Limb (tissue), 2 donors: ENCODE measurements at regions not wholly inside any gene's neighbourhood (a gene's known extent, or its start where the extent isn't known, plus 50 kb on each side); places are given as distances from the start of the nearest gene placed in this dataset.

Experiments used
- DNase-seq, 2 donors: peaks; one replicate each; pipeline ENCODE4 v3.0.0-alpha.2; 2016; ENCODE audit errors: extremely low spot score in 2 of 2

GRCh38 chr4:180542445-180543100 lies 1700.6 kb upstream of the TENM3 start:
- DNase-seq = no peak

- DNase-seq = no peak
These were observed 1693.1 kb upstream of the TENM3 start for GRCh38 chr4:180550106-180550505.

- DNase-seq = no peak
These were observed 1685.9 kb upstream of the TENM3 start for GRCh38 chr4:180557348-180557747.

GRCh38 chr4:180557950-180558349 lies 1685.3 kb upstream of the TENM3 start:
- no peak for DNase-seq

GRCh38 chr4:180558427-180558826 lies 1684.8 kb upstream of the TENM3 start:
- no peak for DNase-seq

GRCh38 chr4:180560896-180561295 lies 1682.3 kb upstream of the TENM3 start:
- DNase-seq = no peak

- no peak for DNase-seq
These were observed 1679.2 kb upstream of the TENM3 start for GRCh38 chr4:180564026-180564425.

GRCh38 chr4:180564448-180564847 lies 1678.8 kb upstream of the TENM3 start:
- no peak for DNase-seq

GRCh38 chr4:180565856-180566431 lies 1677.3 kb upstream of the TENM3 start:
- no peak for DNase-seq

GRCh38 chr4:180566492-180566891 lies 1676.7 kb upstream of the TENM3 start:
- no peak for DNase-seq

GRCh38 chr4:180567080-180567479 lies 1676.1 kb upstream of the TENM3 start:
- DNase-seq = no peak

GRCh38 chr4:180571516-180572055 lies 1671.6 kb upstream of the TENM3 start:
- DNase-seq = peak in 1 of 2 donors; percentile 22

- DNase-seq = no peak
These were observed 1665.0 kb upstream of the TENM3 start for GRCh38 chr4:180578175-180578574.

GRCh38 chr4:180581061-180581460 lies 1662.1 kb upstream of the TENM3 start:
- DNase-seq = no peak

- no peak for DNase-seq
These were observed 1655.8 kb upstream of the TENM3 start for GRCh38 chr4:180587379-180587778.

GRCh38 chr4:180589575-180589974 lies 1653.6 kb upstream of the TENM3 start:
- no peak for DNase-seq

GRCh38 chr4:180596888-180597483 lies 1646.2 kb upstream of the TENM3 start:
- no peak for DNase-seq

- DNase-seq = no peak
These were observed 1644.9 kb upstream of the TENM3 start for GRCh38 chr4:180598281-180598680.

GRCh38 chr4:180603791-180604190 lies 1639.4 kb upstream of the TENM3 start:
- DNase-seq = no peak

GRCh38 chr4:180610324-180610723 lies 1632.9 kb upstream of the TENM3 start:
- DNase-seq = no peak

- no peak for DNase-seq
These were observed 1627.5 kb upstream of the TENM3 start for GRCh38 chr4:180615746-180616145.

GRCh38 chr4:180617196-180617595 lies 1626.0 kb upstream of the TENM3 start:
- no peak for DNase-seq

GRCh38 chr4:180618396-180618795 lies 1624.8 kb upstream of the TENM3 start:
- no peak for DNase-seq
